GM19467 (cell line): ENCODE measurements at regions not wholly inside any gene's neighbourhood (a gene's known extent, or its start where the extent isn't known, plus 50 kb on each side); places are given as distances from the start of the nearest gene placed in this dataset.
"Not testable (repeated sequence)": the region's sequence is repeated elsewhere in the genome, so short reads cannot be mapped to it uniquely, and the experiment has no call there.

Experiments used
- ATAC-seq: cut with Tn5 transposase; IDR thresholded peaks from one replicate; pipeline ENCODE4 v1.9.1; 2021; ENCODE audit warnings: mild to moderate bottlenecking, moderate library complexity; ENCODE audit not compliant: unreplicated experiment

DNA sequence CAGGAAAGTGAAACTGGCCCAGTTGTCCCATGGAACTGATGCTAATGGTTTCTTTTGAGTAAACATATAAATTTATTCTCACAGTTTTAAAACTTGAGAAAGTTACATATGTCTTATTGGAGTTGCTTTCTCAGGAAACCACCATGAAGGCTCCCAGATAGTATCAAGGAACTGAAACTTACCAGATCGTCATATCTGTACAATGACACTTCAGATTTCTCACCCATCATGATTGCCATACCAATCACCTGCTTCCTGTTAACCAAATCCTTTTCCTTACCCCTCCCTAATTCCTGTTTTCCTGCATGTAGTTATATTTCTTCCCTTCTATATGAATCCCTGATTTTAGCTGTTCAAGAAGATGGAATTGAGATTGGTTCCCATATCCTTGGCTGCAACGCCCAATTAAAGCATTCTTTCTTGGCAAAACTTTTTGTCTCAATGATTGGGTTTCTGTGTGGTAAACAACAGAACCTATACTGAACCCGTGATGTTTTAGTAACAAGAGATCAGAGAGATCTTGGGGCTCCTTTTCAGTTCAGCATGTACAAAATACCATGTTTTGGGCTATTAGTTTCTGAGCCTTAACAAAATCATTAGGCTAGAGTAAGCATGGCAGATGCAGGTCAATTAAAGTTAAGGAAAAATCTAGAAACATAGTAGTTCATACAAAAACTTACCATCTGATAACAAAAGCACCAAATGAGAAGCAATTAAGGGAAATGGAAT, 781.3 kb upstream of the MIR17HG start:
- no peak for ATAC-seq

DNA sequence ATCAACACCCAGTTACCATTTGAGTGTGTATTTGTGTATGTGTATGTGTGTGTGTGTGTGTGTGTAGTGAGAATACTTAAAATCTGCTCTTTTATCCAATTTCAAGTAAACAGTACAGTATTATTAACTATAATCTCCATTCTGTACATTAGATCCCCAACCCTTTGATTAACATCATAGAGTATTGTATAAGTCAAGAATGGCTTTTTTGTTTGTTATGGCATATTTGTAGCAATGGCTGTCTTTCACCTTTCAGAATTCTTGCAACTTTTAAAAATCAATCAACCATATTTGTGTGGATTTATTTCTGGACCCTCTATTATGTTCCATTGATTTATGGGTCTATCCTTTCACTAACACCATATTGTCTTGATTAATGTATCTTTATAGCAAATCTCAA, 779.3 kb upstream of the MIR17HG start:
- no peak for ATAC-seq

DNA sequence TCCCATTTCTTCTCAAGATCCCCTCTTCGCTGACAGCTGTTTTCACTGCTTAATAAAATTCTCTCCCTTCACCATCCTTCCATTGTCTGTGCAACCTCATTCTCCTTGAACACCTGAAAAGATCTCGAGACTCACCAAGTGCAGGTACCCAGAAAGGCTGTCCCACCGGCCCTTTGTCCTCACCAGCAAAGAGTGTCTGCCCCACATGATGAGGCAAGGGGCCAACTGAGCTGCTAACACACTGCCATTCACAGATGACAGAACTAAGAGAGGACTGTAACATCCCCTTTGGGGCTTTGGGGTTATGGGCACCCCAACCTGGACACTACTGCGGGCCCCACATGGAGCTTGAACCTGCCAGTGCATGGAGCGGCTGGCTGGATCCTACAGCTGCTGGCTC, 771.4 kb upstream of the MIR17HG start:
- no peak for ATAC-seq

DNA sequence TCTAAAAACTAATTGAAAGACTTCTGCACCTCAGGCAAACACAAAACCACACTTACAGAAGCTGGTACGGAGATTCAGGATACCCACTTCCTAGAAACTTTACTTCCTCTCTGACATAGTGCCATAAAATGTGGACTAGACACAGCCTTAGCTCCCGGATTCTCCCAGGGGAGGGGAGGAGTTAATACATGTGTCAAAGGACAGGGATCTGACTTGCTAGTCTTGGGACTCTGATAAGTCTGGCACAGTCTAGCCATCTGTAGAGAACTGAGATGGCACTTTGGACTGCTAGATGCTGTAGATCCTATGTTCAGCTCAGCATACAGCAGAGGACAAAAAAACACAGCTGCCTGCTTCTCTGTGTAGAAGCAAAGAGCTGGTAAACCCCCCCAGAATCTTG, 769.8 kb upstream of the MIR17HG start:
- no peak for ATAC-seq

DNA sequence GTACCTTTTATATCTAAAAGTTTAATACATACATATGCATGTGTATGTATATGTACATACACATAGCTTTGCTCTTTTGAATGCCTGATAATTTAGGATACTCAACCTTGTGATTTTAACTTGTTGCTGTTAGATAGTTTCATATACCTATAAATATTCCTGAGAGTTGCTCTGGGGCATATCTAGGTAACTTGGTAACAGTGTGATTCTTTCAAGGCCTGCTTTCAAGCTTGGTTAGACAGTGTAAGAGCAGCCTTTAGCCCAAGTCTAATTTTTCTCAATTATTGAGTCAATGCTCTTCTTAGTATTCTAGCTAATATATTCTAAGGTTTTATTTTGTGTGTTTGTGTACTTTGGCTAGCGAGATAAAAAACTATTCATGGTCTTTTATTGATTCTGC, 762.1 kb upstream of the MIR17HG start:
- ATAC-seq = no peak

DNA sequence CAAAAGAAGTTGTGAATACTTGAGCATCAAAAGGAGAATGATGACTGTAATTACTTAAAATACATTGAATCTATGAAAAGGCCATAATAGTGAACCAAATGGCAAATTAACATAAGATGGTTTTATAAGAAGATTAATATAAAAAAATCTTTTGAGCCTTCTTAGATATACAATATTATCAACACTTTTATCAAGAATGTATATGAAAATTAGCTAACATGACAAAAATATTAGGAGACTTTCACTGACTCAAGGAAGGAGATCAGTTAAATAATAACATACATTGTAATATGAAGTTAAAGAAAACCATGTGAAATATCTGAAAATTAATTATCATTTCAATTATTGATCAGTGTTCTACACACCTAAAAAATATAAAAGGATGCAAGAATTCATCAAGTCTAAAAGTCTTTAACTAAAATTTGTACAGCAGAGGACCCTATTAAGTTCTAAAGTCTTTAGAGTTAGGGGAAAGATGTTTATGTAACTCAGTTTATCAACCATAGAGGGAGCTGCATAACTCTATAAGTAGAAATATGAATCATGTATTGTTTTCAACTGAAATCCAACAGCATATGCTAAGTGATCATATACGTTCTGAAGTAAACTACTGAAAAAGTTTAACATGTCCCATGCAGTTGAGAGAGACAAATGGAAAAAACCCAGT, 756.1 kb upstream of the MIR17HG start:
- ATAC-seq = no peak

DNA sequence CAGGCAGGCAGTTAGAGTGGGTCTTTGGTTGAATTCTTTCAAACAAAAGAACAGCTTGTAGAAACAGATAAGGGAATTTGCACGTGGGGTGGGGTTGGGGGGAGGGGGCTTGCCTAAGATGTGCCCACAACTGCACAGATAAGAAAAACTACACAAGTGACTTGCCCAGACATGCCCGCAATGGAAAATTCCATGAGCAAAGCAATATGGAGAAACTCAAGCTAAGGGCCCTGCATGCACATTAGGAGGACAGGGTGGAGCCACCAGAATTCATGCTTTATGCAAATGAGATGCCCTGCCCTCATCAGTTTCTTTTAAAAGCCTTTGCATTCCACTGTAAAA, 755.6 kb upstream of the MIR17HG start:
- ATAC-seq = no peak

DNA sequence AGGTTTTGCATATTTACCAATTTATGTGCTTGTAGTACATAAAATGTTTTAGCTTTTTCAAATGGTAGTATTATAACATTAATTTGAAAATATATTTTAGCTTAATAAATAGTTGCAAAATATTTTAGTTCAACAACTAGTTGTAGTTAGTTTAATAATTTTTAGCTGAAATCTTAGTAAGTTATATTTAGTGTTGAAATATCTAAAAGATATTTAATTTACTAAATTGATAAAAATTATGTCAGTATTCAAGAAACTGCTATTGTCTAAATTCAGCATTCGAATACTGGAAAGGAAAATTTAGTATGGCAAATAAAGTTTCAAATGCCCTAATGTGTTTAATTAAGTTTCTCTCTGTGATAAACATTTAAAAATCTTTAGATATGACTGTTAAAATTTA, 754.5 kb upstream of the MIR17HG start:
- ATAC-seq = no peak

DNA sequence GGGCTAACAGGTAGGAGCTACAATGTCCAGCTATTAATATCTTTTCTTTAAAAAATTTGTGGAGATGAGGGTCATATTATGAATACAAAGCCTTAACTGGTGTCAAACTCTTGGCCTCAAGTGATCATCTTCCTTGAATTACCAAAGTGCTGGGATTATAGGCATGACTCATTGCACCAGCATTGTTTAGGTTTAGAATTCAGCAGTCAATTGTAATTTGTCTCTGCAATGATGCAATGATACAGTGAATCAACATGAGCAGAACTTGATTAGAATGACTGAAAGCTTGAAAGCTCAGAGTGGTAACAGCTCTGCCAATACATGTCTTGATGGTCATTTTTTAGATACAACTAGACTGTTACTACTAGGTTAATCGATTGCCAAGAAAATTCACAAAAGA, 752.8 kb upstream of the MIR17HG start:
- ATAC-seq = no peak

DNA sequence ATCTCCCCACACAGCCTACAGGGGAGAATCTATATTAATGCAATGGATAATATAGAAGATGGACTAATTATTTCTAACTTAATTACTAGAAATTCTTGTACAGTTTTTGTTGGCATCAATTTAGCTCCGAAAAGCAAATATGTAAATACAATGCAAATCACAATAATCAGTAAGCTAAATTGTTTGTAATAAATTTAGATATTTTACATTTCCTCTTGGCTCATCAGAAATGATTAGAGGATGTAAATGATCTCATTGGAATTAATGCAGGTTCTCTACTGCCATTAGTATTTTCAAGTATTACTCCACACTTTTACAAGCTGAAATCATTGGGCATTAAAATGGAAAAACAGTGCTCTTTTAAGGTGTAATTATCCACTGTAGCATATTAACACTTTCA, 741.8 kb upstream of the MIR17HG start:
- no peak for ATAC-seq

DNA sequence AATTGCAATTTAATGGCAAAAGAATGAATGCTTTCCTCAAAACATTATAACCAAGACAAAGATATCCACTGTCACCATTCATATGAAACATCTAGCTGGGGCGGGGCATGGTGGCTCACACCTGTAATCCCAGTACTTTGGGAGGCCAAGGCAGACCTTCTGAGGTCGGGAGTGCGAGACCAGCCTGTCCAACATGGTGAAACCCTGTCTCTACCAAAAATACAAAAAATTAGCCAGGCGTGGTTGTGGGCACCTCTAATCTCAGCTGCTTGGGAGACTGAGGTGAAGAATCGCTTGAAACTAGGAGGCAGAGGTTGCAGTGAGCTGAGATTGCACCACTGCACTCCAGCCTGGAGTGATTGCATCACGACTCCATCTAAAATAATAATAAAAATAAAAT, 740.6 kb upstream of the MIR17HG start:
- not testable (repeated sequence) for ATAC-seq

DNA sequence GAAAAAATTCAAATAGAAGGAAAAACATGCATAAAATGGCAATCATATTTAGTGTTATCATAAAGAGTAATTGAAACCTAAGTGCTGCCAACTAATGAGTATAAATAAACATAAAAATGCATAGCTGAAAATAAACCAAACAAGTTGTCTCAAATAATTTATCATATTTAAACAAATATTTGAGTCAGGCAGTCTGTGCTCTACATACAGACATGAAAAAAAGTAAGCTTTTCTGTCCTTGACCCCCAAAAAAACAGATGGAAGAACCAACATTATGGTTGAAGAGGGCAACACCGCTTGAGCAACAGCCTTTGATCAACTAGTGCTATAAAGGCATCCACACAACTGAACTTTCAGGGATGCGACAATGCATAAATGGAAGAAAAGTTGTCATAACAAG, 735.1 kb upstream of the MIR17HG start:
- ATAC-seq = no peak

DNA sequence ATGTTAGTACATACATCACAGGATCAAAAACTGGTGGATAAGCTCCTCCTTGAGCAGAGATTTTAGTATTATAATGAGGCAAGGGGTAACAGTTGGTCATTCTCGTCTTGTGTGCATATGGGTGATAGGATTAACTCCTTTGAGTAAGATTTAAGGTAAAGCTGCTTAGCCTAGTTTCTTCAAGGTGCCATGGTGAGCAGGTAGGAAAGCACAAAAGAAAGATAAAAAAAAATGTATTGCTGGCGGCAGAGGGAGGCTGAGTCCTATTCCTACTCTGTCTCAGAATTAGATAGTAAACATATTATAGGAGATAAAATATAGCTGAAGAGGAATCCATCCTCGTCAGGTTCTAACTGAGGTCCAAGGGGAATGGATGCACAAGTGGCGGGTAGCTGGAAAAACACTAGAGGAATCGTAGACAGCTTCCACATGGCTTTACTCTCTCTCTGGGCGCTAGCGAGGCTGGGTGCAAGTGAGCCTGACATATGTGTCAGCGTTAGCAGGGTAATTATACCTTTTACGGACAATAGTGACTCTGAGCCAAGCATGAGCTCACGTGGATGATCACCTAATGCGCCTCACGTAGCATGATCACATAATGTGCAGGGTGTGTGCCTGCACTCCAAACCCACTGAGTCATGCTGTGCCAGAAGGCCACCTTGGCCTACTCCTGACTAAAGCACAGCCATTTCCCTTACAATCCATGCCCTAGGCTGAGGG, 734.3 kb upstream of the MIR17HG start:
- ATAC-seq = no peak

DNA sequence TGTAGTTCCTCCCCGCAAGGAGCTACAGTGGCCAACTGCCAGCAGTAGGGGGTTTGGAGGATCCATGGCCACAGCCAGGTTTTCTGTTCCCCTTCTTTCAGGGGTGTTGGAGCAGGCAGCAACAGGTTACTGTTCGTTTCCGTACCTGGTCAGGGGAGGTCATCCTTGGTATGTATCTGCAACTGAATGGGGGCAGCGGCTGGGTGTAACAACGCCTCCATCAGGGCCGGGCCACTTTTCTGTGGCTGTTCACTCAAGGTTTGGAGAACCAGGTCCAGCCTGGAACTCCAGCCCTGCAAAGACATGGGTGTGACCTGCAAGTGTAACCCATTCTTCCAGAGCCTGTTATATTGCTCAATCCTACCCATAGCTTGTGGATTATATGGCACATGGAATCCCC, 732.3 kb upstream of the MIR17HG start:
- no peak for ATAC-seq

DNA sequence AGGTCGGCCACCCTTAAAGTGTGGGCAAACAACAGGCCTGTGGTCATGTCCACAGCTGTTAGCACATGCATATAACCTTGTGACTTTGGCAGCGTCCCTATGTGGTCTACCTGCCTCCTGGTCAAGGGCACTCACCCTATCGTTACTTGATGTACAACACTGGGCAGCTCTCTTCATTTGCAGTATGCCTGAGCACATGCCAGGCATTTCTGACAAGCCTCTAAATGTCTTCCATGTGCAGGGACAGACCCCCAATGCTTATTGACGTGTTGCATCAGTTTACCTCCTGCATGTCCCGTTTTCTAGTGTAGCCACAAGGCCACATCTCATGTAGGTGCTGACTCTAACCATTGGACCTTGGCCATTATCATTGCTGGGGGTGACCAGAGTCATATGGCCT, 731.7 kb upstream of the MIR17HG start:
- no peak for ATAC-seq

DNA sequence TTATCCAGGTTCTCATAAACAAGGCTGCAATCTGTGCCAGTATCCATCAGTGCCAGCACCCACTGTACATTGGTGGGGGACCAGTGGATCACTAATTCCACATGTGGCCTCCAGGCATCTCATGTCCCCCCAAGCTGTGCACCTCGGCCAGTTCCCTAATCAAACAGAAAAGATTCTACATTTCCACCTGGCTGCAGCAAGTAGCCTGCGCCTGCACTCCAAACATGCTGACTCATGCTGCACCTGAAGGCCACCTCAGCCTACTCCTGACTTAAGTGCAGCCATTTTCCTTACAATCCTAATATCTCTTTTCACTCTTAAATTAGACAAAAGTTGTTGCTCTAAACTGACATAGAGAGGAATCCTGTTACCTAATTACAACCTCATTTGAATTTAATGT, 729.4 kb upstream of the MIR17HG start:
- no peak for ATAC-seq

DNA sequence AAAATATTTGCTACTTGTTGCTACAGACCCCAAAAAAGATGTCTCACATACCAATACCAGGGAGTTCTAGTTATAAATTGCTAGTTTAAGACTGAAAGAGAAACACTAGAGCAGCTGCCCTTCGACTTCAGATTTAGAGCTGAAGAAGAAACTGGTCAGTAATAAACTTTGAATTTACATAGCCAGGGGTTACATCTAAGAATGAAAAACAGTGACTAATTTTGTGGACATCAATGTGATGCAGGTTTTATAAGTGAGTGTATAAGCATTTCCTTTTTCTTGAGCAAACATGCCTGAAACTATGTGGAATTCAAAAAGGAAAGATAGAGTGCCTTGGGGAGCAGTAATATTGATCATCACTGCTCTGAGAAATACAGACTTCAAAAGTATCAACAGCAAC, 724.9 kb upstream of the MIR17HG start:
- ATAC-seq = no peak

DNA sequence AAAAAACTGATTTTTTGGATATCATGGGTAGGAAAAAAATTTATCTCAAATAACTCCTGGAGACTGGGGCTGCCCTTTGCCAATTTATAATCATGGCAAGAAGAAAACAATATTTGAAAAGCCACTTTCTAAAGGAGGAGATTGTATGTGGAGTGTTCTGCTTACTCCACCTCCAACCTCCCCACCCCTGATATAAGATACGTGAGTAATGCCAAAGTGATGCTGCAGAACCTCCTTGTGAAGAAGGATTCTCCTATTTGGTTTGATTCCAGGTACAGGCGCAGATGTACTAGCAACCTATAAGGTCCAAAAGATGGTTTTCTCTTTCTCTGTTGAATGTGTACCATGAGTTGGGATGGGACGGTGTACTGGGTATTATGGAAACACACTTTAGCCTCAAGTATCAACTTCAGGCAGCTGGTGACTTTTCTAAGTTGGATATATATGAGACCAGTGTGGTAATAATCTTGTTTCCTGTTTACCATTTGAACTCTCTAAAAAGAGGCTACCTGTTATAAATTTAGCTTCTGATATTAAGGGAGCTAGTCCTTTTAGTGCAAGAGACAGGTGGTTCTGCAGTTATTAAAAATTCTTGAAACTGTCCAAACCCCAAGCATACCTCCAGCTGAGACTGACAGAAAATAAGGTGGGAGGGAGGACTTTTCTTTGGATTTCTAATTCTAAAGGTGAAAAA, 724.0 kb upstream of the MIR17HG start:
- no peak for ATAC-seq

DNA sequence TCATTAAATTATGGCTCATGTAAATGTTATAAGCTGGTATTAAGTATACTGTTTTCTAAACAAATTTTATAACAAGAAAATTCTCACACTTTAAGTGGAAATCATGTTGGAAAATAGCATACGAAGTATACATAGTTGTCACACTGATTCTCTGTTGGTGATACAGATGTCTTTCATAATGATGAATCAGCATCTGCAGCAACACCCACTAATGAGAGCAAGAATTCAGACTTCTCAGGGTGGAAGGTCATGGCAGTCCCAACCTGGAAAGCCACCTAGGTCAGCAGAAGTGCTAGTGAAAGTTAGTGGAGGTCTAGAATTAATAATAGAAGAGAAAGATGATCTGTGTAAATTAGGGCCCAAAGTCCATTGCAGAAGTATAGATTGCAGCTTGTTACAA, 719.7 kb upstream of the MIR17HG start:
- no peak for ATAC-seq

DNA sequence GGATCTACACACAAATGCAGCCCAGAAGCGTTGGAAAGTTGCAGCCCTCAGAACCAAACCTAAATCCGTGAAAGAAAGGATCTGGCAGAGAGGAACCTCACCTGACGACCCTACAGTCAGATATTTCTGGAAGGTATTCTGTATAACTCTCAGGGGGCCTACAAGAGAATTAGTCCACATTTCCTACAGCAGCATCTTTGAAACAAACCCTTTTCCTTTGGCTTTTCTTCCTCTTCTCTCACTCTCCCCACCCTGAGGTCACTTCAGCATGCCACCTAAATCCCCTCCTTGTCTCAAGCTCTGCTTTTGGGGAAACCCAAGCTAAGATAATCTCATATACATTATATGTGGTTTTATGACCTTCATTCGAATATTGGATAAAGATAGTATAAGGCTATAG, 719.0 kb upstream of the MIR17HG start:
- ATAC-seq = no peak

DNA sequence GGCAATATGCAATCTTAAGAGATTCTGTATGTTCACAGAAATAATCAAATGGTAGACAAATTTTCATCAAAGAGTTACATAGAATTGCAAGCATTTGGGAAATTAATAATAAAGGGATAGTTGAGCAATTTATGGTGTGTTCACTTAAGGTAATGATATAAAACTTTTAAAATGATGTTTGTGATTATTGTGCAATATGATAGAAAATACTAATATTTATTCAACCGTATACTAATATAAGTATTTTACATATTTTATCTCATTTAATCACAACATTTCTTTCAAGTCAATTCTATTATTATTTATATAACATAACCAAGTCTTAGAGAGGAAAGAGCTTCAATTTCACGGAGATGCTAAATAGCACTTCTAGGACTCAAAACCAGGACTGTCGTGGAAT, 716.8 kb upstream of the MIR17HG start:
- no peak for ATAC-seq

DNA sequence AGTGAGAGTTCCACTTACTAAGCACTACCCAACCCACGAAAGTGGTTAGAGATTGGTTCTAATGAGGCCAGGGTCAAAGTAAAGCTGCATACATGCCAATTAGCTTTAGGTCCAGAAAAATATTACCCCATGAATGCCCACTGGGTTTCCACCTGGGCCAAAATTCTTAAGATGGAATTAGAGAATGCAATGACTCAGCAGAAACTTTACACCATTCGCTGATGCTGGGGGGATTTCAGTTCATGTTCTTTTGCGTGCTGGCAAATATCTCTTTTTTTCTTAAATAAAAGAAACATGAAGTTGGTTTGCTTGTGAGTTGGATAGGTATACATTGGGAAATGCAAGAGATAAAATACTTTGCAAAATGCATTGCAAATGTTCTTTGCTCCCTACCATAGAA, 715.3 kb upstream of the MIR17HG start:
- ATAC-seq = no peak
